ENCODE measurements at regions not wholly inside any gene's neighbourhood (a gene's known extent, or its start where the extent isn't known, plus 50 kb on each side); places are given as distances from the start of the nearest gene placed in this dataset.

- TF ChIP-seq, protein P1, sequence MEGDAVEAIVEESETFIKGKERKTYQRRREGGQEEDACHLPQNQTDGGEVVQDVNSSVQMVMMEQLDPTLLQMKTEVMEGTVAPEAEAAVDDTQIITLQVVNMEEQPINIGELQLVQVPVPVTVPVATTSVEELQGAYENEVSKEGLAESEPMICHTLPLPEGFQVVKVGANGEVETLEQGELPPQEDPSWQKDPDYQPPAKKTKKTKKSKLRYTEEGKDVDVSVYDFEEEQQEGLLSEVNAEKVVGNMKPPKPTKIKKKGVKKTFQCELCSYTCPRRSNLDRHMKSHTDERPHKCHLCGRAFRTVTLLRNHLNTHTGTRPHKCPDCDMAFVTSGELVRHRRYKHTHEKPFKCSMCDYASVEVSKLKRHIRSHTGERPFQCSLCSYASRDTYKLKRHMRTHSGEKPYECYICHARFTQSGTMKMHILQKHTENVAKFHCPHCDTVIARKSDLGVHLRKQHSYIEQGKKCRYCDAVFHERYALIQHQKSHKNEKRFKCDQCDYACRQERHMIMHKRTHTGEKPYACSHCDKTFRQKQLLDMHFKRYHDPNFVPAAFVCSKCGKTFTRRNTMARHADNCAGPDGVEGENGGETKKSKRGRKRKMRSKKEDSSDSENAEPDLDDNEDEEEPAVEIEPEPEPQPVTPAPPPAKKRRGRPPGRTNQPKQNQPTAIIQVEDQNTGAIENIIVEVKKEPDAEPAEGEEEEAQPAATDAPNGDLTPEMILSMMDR (IDR thresholded peaks at IDR 0.05; ENCODE audit: control extremely low read depth in 1 of 3, insufficient read depth in 1 of 3, low read depth in 1 of 3, low read length in 3 of 3), result peak in 1 of 3 experiments; percentile 11; a peak in 1 of 4 replicates
- no peak for TF ChIP-seq RFX5 (IDR thresholded peaks at IDR 0.05; ENCODE audit: borderline replicate concordance, low read depth, low read length)
- no peak for TF ChIP-seq TAF7 (optimal IDR thresholded peaks at IDR 0.05; ENCODE audit: borderline replicate concordance, low read depth, low read length)
- TF ChIP-seq RXRA (IDR thresholded peaks at IDR 0.05; ENCODE audit: insufficient read depth, low read depth, low read length), result no peak
- TF ChIP-seq RAD21 (IDR thresholded peaks at IDR 0.05 in 1 of 2, conservative IDR thresholded peaks at IDR 0.05 in 1 of 2; ENCODE audit: low read depth in 2 of 2, low read length in 2 of 2), result peak in 1 of 2 experiments; percentile 16; a peak in 1 of 4 replicates
- TF ChIP-seq EGR1 (IDR thresholded peaks at IDR 0.05; ENCODE audit: borderline replicate concordance, low read depth, low read length), result no peak
- no peak for TF ChIP-seq BACH1 (IDR thresholded peaks at IDR 0.05; ENCODE audit: low read length)
Measured at GRCh38 chr3:181633556-181633955, 78.2 kb upstream of the SOX2 start (continued).
